HCT116 (cell line): ENCODE measurements at regions not wholly inside any gene's neighbourhood (a gene's known extent, or its start where the extent isn't known, plus 50 kb on each side); places are given as distances from the start of the nearest gene placed in this dataset.

ENCODE experiments used
- ATAC-seq: fragments of 200-7000 bp; cut with Tn5 transposase; 2 replicates; pipeline ENCODE4 v1.9.1; 2020; ENCODE audit warnings: mild to moderate bottlenecking, moderate library complexity
- BruUV-seq: library from RNA; stranded (reverse); fragments of 400-500 nt; replicated peaks from 2 replicates; lab custom pipeline; 2021; lab: Mats Ljungman, UMichigan
- CTCF ChIA-PET: fragments of 300-600 bp; sonication (Branson Sonifier 250); formaldehyde crosslinking; loops from one replicate; lab custom pipeline; 2021; ENCODE audit warnings: antibody characterized with exemption; lab: Charles Lee
- POLR2A ChIA-PET: fragments of 300-600, 350-600 bp; sonication (Branson Sonifier 250); formaldehyde crosslinking; loops from one replicate; lab custom pipeline; 2021; ENCODE audit warnings: antibody characterized with exemption; lab: Charles Lee
- RAD21 ChIA-PET, 2 experiments: fragments of 300-600 bp; sonication (Branson Sonifier 250); formaldehyde crosslinking; loops; one replicate each; lab custom pipeline; 2023; ENCODE audit warnings: low total read pairs in 2 of 2; ENCODE audit not compliant: uncharacterized antibody in 2 of 2, unreplicated experiment in 2 of 2, low non-redundant PET in 1 of 2; lab: Charles Lee
- DNase-seq: peaks from one replicate; pipeline ENCODE4 v3.0.0-alpha.2; 2010; ENCODE audit warnings: low read depth, low spot score
- H2AFZ ChIP-seq: fragments of 200-600 bp; shearing (Covaris generic), sonication (generic); 2 replicates; pipeline ENCODE4 v1.6.1; 2017; ENCODE audit warnings: low read depth, mixed run types, mixed read lengths, antibody characterized with exemption, low read length; ENCODE audit not compliant: poor library complexity, severe bottlenecking
- H3K27ac ChIP-seq: 2 replicates; pipeline ENCODE4 v1.5.1; 2012; ENCODE audit warnings: low read depth, low read length
- H3K27me3 ChIP-seq: fragments of 200-600 bp; sonication (generic); 2 replicates; pipeline ENCODE4 v1.6.1; 2016; ENCODE audit warnings: mixed run types, low read length, mixed read lengths; ENCODE audit not compliant: insufficient read depth
- H3K36me3 ChIP-seq, 2 experiments: fragments of 200-500 bp in 1 of 2; fragments of 200-600 bp in 1 of 2; sonication (Bioruptor generic) in 1 of 2; sonication (generic) in 1 of 2; 2 replicates each; pipeline versions ENCODE4 v1.5.1 to v1.6.1; 2014 to 2016; ENCODE audit warnings: low read length in 2 of 2, inconsistent platforms in 1 of 2, mixed read lengths in 1 of 2, mixed run types in 1 of 2; ENCODE audit not compliant: insufficient read depth in 2 of 2, control insufficient read depth in 1 of 2
- H3K4me1 ChIP-seq, 2 experiments: fragments of 200-600 bp in 1 of 2; sonication (generic) in 1 of 2; 2 replicates each; pipeline versions ENCODE4 v1.5.1 to v1.6.1; 2012 to 2017; ENCODE audit warnings: low read length in 2 of 2, inconsistent platforms in 1 of 2, mild to moderate bottlenecking in 1 of 2, mixed read lengths in 1 of 2, mixed run types in 1 of 2, moderate library complexity in 1 of 2; ENCODE audit not compliant: insufficient read depth in 2 of 2, control insufficient read depth in 1 of 2
- H3K4me2 ChIP-seq: fragments of 200-600 bp; sonication (generic); 2 replicates; pipeline ENCODE4 v1.6.1; 2017; ENCODE audit warnings: mixed run types, low read length, mixed read lengths
- H3K4me3 ChIP-seq, 2 experiments: fragments of 200-600 bp in 1 of 2; sonication (generic) in 1 of 2; replicated peaks in 1 of 2; 2 replicates each; pipeline ENCODE4 v1.5.1; 2011 to 2016; ENCODE audit warnings: low read length in 2 of 2, control low read depth in 1 of 2, low read depth in 1 of 2, mild to moderate bottlenecking in 1 of 2, mixed read lengths in 1 of 2, mixed run types in 1 of 2
- H3K79me2 ChIP-seq: fragments of 200-600 bp; sonication (generic); 2 replicates; pipeline ENCODE4 v1.6.1; 2017; ENCODE audit warnings: mild to moderate bottlenecking, mixed run types, low read length, moderate library complexity, mixed read lengths; ENCODE audit not compliant: insufficient read depth
- H3K9ac ChIP-seq: fragments of 200-600 bp; sonication (generic); 2 replicates; pipeline ENCODE4 v1.6.1; 2016; ENCODE audit warnings: low read length, mixed read lengths
- H3K9me2 ChIP-seq: fragments of 200-600 bp; sonication (generic), shearing (Covaris generic); 2 replicates; pipeline ENCODE4 v1.6.1; 2017; ENCODE audit warnings: mixed run types, mild to moderate bottlenecking, moderate library complexity; ENCODE audit not compliant: insufficient read depth
- H3K9me3 ChIP-seq, 2 experiments: fragments of 200-500 bp in 1 of 2; fragments of 200-600 bp in 1 of 2; sonication (Bioruptor generic) in 1 of 2; sonication (generic) in 1 of 2; 2 replicates each; pipeline ENCODE4 v1.6.1; 2014 to 2017; ENCODE audit warnings: low read length in 2 of 2, mixed read lengths in 2 of 2, inconsistent platforms in 1 of 2, low read depth in 1 of 2, mild to moderate bottlenecking in 1 of 2, mixed run types in 1 of 2, moderate library complexity in 1 of 2; ENCODE audit not compliant: control insufficient read depth in 1 of 2, insufficient read depth in 1 of 2
- H4K20me1 ChIP-seq: fragments of 200-600 bp; sonication (generic), shearing (Covaris generic); 2 replicates; pipeline ENCODE4 v1.6.1; 2017; ENCODE audit warnings: mixed run types, mild to moderate bottlenecking, moderate library complexity; ENCODE audit not compliant: insufficient read depth
- CTCF ChIP-seq, 3 experiments: fragments of 200-600 bp in 1 of 3; sonication (generic) in 1 of 3; IDR thresholded peaks in 2 of 3; conservative IDR thresholded peaks in 1 of 3; 2 replicates each; pipeline ENCODE4 v1.5.1; 2012 to 2017; ENCODE audit warnings: low read depth in 2 of 3, low read length in 2 of 3, antibody characterized with exemption in 1 of 3, borderline replicate concordance in 1 of 3, control low read depth in 1 of 3, mild to moderate bottlenecking in 1 of 3, mixed read lengths in 1 of 3, mixed run types in 1 of 3, moderate library complexity in 1 of 3; ENCODE audit not compliant: insufficient read depth in 1 of 3
- EZH2 ChIP-seq: fragments of 200-600 bp; sonication (generic); IDR thresholded peaks from 2 replicates; pipeline ENCODE4 v1.6.1; 2017; ENCODE audit warnings: antibody characterized with exemption, mixed run types
- POLR2AphosphoS5 ChIP-seq: IDR thresholded peaks from 2 replicates; pipeline ENCODE4 v1.6.1; 2011; ENCODE audit warnings: mild to moderate bottlenecking, low read depth, low read length, moderate library complexity
- REST ChIP-seq: IDR thresholded peaks from 2 replicates; pipeline ENCODE4 v1.6.1; 2012; ENCODE audit warnings: low read depth
- intact Hi-C: fragments of 100-400 bp; cut with micrococcal nuclease; formaldehyde crosslinking; loops from 2 replicates; pipeline ENCODE4 v1.10.0; 2022

GRCh38 chr7:68785036-68785435 lies 813.2 kb upstream of the AUTS2 start:
- DNase-seq (no peak), ATAC-seq (no peak)
- H3K9ac ChIP-seq = no peak overlapping the region
- H3K9me2 ChIP-seq = no peaks in the 10 kb centered on the region
- no peak overlapping the region for H3K4me2 ChIP-seq
- H3K27ac ChIP-seq = no peak overlapping the region
- no peak overlapping the region for H2AFZ ChIP-seq
- intact Hi-C loops = no loop called here
- no peaks in the 10 kb centered on the region for H3K79me2 ChIP-seq
- no peaks in the 10 kb centered on the region for H3K27me3 ChIP-seq
- no peak overlapping the region for H3K4me3 ChIP-seq
- TF ChIP-seq CTCF (IDR thresholded peaks at IDR 0.05 in 2 of 3, conservative IDR thresholded peaks at IDR 0.05 in 1 of 3; ENCODE audit: borderline replicate concordance in 1 of 3, insufficient read depth in 1 of 3, low read depth in 2 of 3, low read length in 2 of 3) (no peak), POLR2AphosphoS5 (no peak), REST (no peak), EZH2 (no peak)
- ChIA-PET CTCF (no interaction called here), RAD21 (no interaction called here), POLR2A (no interaction called here)
- H3K9me3 ChIP-seq = peaks cover 0 to 14% of the 10 kb centered on the region in 2 experiments; a peak in 2 of 4 replicates
- H4K20me1 ChIP-seq = no peaks in the 10 kb centered on the region; the same call in 1 of the 2 replicates
- BruUV-seq = no TSS peak
- no peaks in the 10 kb centered on the region for H3K36me3 ChIP-seq
- no peaks in the 10 kb centered on the region for H3K4me1 ChIP-seq
